HepG2 (cell line): ENCODE measurements at regions not wholly inside any gene's neighbourhood (a gene's known extent, or its start where the extent isn't known, plus 50 kb on each side); places are given as distances from the start of the nearest gene placed in this dataset.

Source experiments
- BCL3 ChIP-seq: sonication (generic); formaldehyde crosslinking; IDR thresholded peaks from 2 replicates; pipeline ENCODE4 v1.5.1; 2020; ENCODE audit warnings: mild to moderate bottlenecking, missing genetic modification reagents, moderate library complexity
- GMEB2 ChIP-seq: IDR thresholded peaks from 2 replicates; pipeline ENCODE4 v1.6.1; 2016; ENCODE audit warnings: missing biosample characterization, missing genetic modification reagents, low read depth
- POLR2A ChIP-seq, 2 experiments: IDR thresholded peaks; 2 replicates each; pipeline ENCODE4 v1.6.1; 2011; ENCODE audit warnings: low read depth in 2 of 2, low read length in 2 of 2, mild to moderate bottlenecking in 1 of 2, moderate library complexity in 1 of 2; ENCODE audit not compliant: insufficient read depth in 1 of 2
- PTBP1 ChIP-seq: fragments of 200-400 bp; formaldehyde crosslinking; IDR thresholded peaks from 2 replicates; pipeline ENCODE4 v1.6.1; 2018; ENCODE audit warnings: low read length, low read depth; ENCODE audit not compliant: poor library complexity, severe bottlenecking
- SUZ12 ChIP-seq: fragments of 150-350 bp; IDR thresholded peaks from 2 replicates; pipeline ENCODE4 v1.6.1; 2014; ENCODE audit warnings: low read depth, low read length
- ZNF883 ChIP-seq: sonication (generic); formaldehyde crosslinking; IDR thresholded peaks from 2 replicates; pipeline ENCODE4 v1.5.1; 2020; ENCODE audit warnings: mild to moderate bottlenecking, missing genetic modification reagents; ENCODE audit errors: not compliant biosample characterization

- TF ChIP-seq ZNF883 (CRISPR knock-in tag) (no peak), SUZ12 (no peak), POLR2A (IDR thresholded peaks at IDR 0.05; ENCODE audit: insufficient read depth in 1 of 2, low read depth in 2 of 2, low read length in 2 of 2) (no peak), PTBP1 (no peak), GMEB2 (CRISPR knock-in tag) (no peak), BCL3 (CRISPR knock-in tag) (no peak)
Observed at GRCh38 chr6:125499535-125499934, 197.8 kb upstream of the HDDC2 start.
